Keratinocyte (primary cell): ENCODE measurements at regions not wholly inside any gene's neighbourhood (a gene's known extent, or its start where the extent isn't known, plus 50 kb on each side); places are given as distances from the start of the nearest gene placed in this dataset.

Experiments
- DNase-seq: peaks from one replicate; pipeline ENCODE4 v3.0.0-alpha.2; 2011; ENCODE audit warnings: low read depth, missing footprints, low spot score
- FAIRE-seq: peaks from 2 replicates; lab custom pipeline; 2011; peaks lifted over from hg19 to GRCh38; lab: Jason Lieb, UNC
- H2AFZ ChIP-seq: 2 replicates; pipeline ENCODE4 v1.6.0; 2012; ENCODE audit warnings: low read length, control low read depth, inconsistent platforms; ENCODE audit not compliant: control insufficient read depth
- H3K27ac ChIP-seq: 2 replicates; pipeline ENCODE4 v1.5.1; 2011; ENCODE audit warnings: low read length; ENCODE audit not compliant: control insufficient read depth, insufficient read depth
- H3K27me3 ChIP-seq: 3 replicates; pipeline ENCODE4 v1.6.0; 2011; ENCODE audit warnings: low read length; ENCODE audit not compliant: control insufficient read depth, insufficient read depth; ENCODE audit errors: extremely low read depth
- H3K36me3 ChIP-seq, 2 experiments: 2 replicates in 1 of 2; 3 replicates in 1 of 2; pipeline ENCODE4 v1.5.1; 2011; ENCODE audit warnings: low read length in 2 of 2, mild to moderate bottlenecking in 1 of 2; ENCODE audit not compliant: control insufficient read depth in 2 of 2, insufficient read depth in 2 of 2; ENCODE audit errors: extremely low read depth in 1 of 2
- H3K4me1 ChIP-seq: 3 replicates; pipeline ENCODE4 v1.5.1; 2011; ENCODE audit warnings: low read length; ENCODE audit not compliant: control insufficient read depth, insufficient read depth; ENCODE audit errors: extremely low read depth
- H3K4me2 ChIP-seq: 3 replicates; pipeline ENCODE4 v1.6.0; 2011; ENCODE audit warnings: low read depth, low read length; ENCODE audit not compliant: control insufficient read depth, insufficient read depth; ENCODE audit errors: extremely low read depth
- H3K4me3 ChIP-seq, 3 experiments: fragments of 200-600 bp in 1 of 3; sonication (generic) in 1 of 3; 2 replicates in 2 of 3; 3 replicates in 1 of 3; pipeline ENCODE4 v1.5.1; 2011 to 2016; ENCODE audit warnings: low read length in 3 of 3, mild to moderate bottlenecking in 3 of 3, control low read depth in 2 of 3, inconsistent platforms in 1 of 3, low read depth in 1 of 3, mixed read lengths in 1 of 3, mixed run types in 1 of 3, moderate library complexity in 1 of 3; ENCODE audit not compliant: control insufficient read depth in 2 of 3, insufficient read depth in 2 of 3; ENCODE audit errors: extremely low read depth in 1 of 3
- H3K79me2 ChIP-seq: 2 replicates; pipeline ENCODE4 v1.6.0; 2012; ENCODE audit warnings: low read length; ENCODE audit not compliant: control insufficient read depth, insufficient read depth
- H3K9ac ChIP-seq: 3 replicates; pipeline ENCODE4 v1.6.0; 2011; ENCODE audit warnings: low read length; ENCODE audit not compliant: control insufficient read depth, insufficient read depth; ENCODE audit errors: extremely low read depth
- H3K9me1 ChIP-seq: 3 replicates; pipeline ENCODE4 v1.6.0; 2011; ENCODE audit warnings: low read length; ENCODE audit not compliant: control insufficient read depth, insufficient read depth; ENCODE audit errors: extremely low read depth
- H3K9me3 ChIP-seq: 2 replicates; pipeline ENCODE4 v1.5.1; 2012; ENCODE audit warnings: low read depth, low read length; ENCODE audit not compliant: control insufficient read depth
- H4K20me1 ChIP-seq: 3 replicates; pipeline ENCODE4 v1.6.0; 2011; ENCODE audit warnings: low read length; ENCODE audit not compliant: control insufficient read depth, insufficient read depth; ENCODE audit errors: extremely low read depth
- EZH2 ChIP-seq: IDR thresholded peaks from one replicate; pipeline ENCODE4 v1.6.1; 2012; ENCODE audit warnings: inconsistent platforms, mild to moderate bottlenecking, low read length, moderate library complexity
- dilution Hi-C: fragments of 300-500 bp; cut with MboI; formaldehyde crosslinking; loops from one replicate; pipeline ENCODE4 v1.7.0; 2020; ENCODE audit warnings: low sequenced_read_pairs; ENCODE audit not compliant: extremely low pct_ligation_motif_present
- TF ChIP-seq, protein P1 (sequence below), 3 experiments: IDR thresholded peaks in 1 of 3; conservative IDR thresholded peaks in 1 of 3; optimal IDR thresholded peaks in 1 of 3; 2 replicates in 2 of 3; 3 replicates in 1 of 3; pipeline versions ENCODE3 to v1.5.1; 2011; ENCODE audit warnings: low read length in 3 of 3, mild to moderate bottlenecking in 3 of 3, moderate library complexity in 2 of 3, control low read depth in 1 of 3, inconsistent platforms in 1 of 3; ENCODE audit not compliant: insufficient read depth in 2 of 3; ENCODE audit errors: extremely low read depth in 1 of 3

DNA sequence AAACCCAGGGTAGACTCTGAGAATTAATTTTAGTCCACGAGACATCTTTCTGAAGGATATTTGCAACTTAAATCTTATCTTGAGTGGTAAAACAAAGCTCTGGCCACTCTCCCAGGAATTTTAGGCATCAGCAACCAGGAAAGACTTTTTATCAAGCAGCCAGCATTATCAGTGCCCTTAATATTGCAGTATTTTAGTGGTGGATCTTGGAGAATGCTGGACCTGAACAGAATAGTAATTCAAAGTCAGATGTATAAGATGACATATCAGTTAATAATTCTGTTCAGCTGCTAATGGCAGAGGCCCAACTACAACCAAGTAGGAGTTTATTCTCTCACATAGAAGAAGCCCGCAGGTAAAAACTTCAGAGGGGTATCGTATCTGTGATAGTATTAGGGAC is 59.0 kb upstream of the CRY1 start:
- DNase-seq (no peak), FAIRE-seq (no peak)
- Histone ChIP-seq H3K4me3 (no peak overlapping the region), H3K27me3 (no peaks in the 10 kb centered on the region), H3K27ac (no peak overlapping the region), H3K79me2 (no peaks in the 10 kb centered on the region), H3K4me2 (no peak overlapping the region), H3K9me3 (no peaks in the 10 kb centered on the region), H4K20me1 (no peaks in the 10 kb centered on the region), H3K9me1 (no peaks in the 10 kb centered on the region), H3K36me3 (no peaks in the 10 kb centered on the region), H3K4me1 (no peaks in the 10 kb centered on the region), H3K9ac (no peak overlapping the region), H2AFZ (no peak overlapping the region)
- dilution Hi-C loops: no loop called here
- TF ChIP-seq, protein P1, sequence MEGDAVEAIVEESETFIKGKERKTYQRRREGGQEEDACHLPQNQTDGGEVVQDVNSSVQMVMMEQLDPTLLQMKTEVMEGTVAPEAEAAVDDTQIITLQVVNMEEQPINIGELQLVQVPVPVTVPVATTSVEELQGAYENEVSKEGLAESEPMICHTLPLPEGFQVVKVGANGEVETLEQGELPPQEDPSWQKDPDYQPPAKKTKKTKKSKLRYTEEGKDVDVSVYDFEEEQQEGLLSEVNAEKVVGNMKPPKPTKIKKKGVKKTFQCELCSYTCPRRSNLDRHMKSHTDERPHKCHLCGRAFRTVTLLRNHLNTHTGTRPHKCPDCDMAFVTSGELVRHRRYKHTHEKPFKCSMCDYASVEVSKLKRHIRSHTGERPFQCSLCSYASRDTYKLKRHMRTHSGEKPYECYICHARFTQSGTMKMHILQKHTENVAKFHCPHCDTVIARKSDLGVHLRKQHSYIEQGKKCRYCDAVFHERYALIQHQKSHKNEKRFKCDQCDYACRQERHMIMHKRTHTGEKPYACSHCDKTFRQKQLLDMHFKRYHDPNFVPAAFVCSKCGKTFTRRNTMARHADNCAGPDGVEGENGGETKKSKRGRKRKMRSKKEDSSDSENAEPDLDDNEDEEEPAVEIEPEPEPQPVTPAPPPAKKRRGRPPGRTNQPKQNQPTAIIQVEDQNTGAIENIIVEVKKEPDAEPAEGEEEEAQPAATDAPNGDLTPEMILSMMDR (optimal IDR thresholded peaks at IDR 0.05 in 1 of 3, IDR thresholded peaks at IDR 0.05 in 1 of 3, conservative IDR thresholded peaks at IDR 0.05 in 1 of 3; ENCODE audit: extremely low read depth in 1 of 3, insufficient read depth in 2 of 3, low read length in 3 of 3): no peak
- TF ChIP-seq EZH2: no peak

DNA sequence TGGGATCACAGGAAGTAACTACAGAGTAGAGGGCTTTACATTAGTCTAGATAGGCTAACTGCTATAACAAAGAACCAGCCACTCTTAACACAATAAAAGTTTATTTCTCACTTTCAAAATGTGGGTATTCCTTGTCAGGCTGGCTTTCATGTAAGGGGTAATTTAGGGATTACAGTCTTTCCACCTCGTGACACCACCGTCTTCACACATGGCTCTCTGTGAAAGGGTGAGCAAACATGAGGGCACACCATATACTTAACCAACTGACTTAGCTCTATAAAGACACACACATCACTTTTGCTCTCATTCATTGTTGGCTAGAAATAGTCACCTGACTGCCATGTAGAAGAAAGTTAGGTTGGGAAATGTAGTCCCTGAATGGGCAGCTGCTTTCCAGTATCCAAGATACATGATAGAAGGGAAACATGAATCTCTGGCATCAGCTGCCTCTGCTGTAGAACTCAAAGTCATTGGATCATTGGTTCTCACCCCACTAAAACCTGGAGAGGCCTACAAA is 66.1 kb upstream of the CRY1 start:
- TF ChIP-seq, protein P1 (optimal IDR thresholded peaks at IDR 0.05 in 1 of 3, IDR thresholded peaks at IDR 0.05 in 1 of 3, conservative IDR thresholded peaks at IDR 0.05 in 1 of 3; ENCODE audit: extremely low read depth in 1 of 3, insufficient read depth in 2 of 3, low read length in 3 of 3): no peak
- TF ChIP-seq EZH2: no peak
- H3K9me1 ChIP-seq: no peaks in the 10 kb centered on the region
- no peak overlapping the region for H3K4me2 ChIP-seq
- H3K4me1 ChIP-seq: no peaks in the 10 kb centered on the region
- H3K36me3 ChIP-seq: no peaks in the 10 kb centered on the region
- no peak for FAIRE-seq
- no peak overlapping the region for H3K9ac ChIP-seq
- no peaks in the 10 kb centered on the region for H3K79me2 ChIP-seq
- H3K27ac ChIP-seq: no peak overlapping the region
- H3K27me3 ChIP-seq: peaks cover 3% of the 10 kb centered on the region
- no peaks in the 10 kb centered on the region for H4K20me1 ChIP-seq
- dilution Hi-C loops: no loop called here
- DNase-seq: no peak
- no peak overlapping the region for H2AFZ ChIP-seq
- H3K4me3 ChIP-seq: no peak overlapping the region
- H3K9me3 ChIP-seq: no peaks in the 10 kb centered on the region
